ENCODE measurements at regions not wholly inside any gene's neighbourhood (a gene's known extent, or its start where the extent isn't known, plus 50 kb on each side); places are given as distances from the start of the nearest gene placed in this dataset.

DNA sequence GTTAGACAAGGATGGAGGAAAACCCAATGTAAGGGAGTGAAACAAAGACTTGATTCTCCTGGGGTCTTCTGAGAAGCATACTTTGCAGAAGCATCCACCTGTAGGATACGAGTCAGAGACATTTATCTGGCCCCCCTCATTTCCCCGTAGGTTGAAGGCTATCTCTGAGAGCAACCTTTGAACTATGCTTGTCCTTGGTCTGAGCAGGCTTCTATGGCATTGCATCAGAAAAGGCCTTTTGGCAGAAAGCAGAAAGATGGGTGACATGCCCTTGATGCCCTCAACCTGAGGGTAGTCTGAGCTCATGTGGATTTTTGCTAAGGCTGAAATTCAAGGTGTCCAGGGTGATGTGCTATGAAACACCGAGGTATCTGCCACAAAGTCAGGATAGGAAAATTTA, 131.6 kb upstream of the SGO1 start:
- no peaks in the 10 kb centered on the region for H3K9me3 ChIP-seq
- no peak for DNase-seq
- H3K27ac ChIP-seq: no peak overlapping the region
- no peaks in the 10 kb centered on the region for H3K36me3 ChIP-seq (ENCODE audit: low read depth, missing control alignments)
- TF ChIP-seq POLR2A (IDR thresholded peaks at IDR 0.05): no peak
- TF ChIP-seq, protein P1, sequence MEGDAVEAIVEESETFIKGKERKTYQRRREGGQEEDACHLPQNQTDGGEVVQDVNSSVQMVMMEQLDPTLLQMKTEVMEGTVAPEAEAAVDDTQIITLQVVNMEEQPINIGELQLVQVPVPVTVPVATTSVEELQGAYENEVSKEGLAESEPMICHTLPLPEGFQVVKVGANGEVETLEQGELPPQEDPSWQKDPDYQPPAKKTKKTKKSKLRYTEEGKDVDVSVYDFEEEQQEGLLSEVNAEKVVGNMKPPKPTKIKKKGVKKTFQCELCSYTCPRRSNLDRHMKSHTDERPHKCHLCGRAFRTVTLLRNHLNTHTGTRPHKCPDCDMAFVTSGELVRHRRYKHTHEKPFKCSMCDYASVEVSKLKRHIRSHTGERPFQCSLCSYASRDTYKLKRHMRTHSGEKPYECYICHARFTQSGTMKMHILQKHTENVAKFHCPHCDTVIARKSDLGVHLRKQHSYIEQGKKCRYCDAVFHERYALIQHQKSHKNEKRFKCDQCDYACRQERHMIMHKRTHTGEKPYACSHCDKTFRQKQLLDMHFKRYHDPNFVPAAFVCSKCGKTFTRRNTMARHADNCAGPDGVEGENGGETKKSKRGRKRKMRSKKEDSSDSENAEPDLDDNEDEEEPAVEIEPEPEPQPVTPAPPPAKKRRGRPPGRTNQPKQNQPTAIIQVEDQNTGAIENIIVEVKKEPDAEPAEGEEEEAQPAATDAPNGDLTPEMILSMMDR (IDR thresholded peaks at IDR 0.05): no peak
- no peaks in the 10 kb centered on the region for H3K27me3 ChIP-seq
- WGBS, 2 donors: 63 to 90% methylated on average over 3 of the region's 3 CpGs
- H3K4me1 ChIP-seq: no peaks in the 10 kb centered on the region
- no peak overlapping the region for H3K4me3 ChIP-seq
- intact Hi-C loops (cut with DNase I; ENCODE audit: low total_unique reads): no loop called here

DNA sequence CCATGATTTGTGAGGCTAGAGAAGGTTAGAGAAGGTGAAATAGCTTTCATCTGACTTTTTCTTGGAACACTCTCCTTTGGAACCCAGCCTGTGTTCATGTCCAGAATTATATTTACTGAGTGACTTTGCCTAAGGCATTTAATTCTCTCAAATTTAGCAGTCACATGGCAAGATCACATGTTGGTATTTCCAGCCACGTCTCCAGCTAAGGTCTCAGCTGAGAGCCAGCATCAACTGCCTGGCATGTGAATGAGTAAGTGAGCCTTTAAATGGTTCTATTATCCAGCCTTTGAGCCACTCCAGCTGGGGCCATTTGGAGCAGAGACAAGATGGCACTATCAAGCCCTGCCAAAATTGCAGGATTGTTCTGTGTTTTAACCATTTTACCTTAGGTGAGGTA, 130.2 kb upstream of the SGO1 start:
- no peaks in the 10 kb centered on the region for H3K36me3 ChIP-seq (ENCODE audit: low read depth, missing control alignments)
- no peak overlapping the region for H3K4me3 ChIP-seq
- TF ChIP-seq, protein P1 (IDR thresholded peaks at IDR 0.05): no peak
- TF ChIP-seq POLR2A (IDR thresholded peaks at IDR 0.05): no peak
- H3K9me3 ChIP-seq: no peaks in the 10 kb centered on the region
- no peak for DNase-seq
- H3K27me3 ChIP-seq: no peaks in the 10 kb centered on the region
- no peak overlapping the region for H3K27ac ChIP-seq
- WGBS, 2 donors: 0 to 31% methylated on average over 1 of the region's 1 CpG
- no peaks in the 10 kb centered on the region for H3K4me1 ChIP-seq
- intact Hi-C loops (cut with DNase I; ENCODE audit: low total_unique reads): no loop called here

DNA sequence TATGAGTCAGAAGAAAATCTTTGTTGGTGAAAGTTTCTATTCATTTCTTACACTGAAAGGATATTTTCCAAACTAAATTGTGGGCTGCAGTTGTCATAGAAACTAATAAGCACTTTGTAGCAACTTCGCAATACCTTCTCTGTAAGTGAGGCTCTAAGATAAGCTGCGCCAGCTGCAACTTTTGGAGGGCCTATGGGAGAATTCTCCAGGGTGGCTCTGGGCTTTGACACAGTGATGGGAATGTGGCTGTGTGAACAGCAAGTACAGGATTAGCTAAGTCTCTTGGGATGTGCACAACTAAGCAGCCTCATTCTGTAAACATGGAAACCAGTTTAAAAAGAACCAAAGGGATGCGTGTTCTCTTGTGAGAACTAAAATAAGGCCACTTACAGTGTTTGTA, 124.6 kb upstream of the SGO1 start:
- Histone ChIP-seq H3K9me3 (no peaks in the 10 kb centered on the region), H3K27me3 (no peaks in the 10 kb centered on the region), H3K36me3 (ENCODE audit: low read depth, missing control alignments) (no peaks in the 10 kb centered on the region), H3K27ac (no peak overlapping the region), H3K4me3 (no peak overlapping the region), H3K4me1 (no peaks in the 10 kb centered on the region)
- no peak for DNase-seq
- 64 to 69% methylated on average over 3 of the region's 3 CpGs for WGBS, 2 donors
- no peak for TF ChIP-seq POLR2A (IDR thresholded peaks at IDR 0.05)
- TF ChIP-seq, protein P1 (IDR thresholded peaks at IDR 0.05): no peak
- intact Hi-C loops (cut with DNase I; ENCODE audit: low total_unique reads): no loop called here

DNA sequence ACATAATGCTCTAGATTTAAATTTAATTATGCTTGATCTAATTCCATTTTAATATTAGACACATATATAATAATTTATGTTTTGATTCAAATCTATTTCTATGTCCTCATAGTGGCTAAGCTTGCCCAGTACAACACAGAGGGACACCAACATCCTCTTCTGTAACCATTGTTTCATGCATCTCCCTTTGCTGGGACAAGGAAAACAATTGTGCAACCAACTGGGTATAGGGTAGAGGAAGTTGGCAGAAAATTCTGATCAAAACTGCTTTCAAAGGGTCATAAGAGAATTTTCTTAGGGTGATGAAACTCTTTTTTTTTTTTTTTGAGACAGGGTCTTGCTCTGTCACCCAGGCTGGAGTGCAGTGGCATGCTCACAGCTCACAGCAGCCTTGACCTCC, 121.4 kb upstream of the SGO1 start:
- Histone ChIP-seq H3K9me3 (no peaks in the 10 kb centered on the region), H3K36me3 (ENCODE audit: low read depth, missing control alignments) (no peaks in the 10 kb centered on the region), H3K27me3 (no peaks in the 10 kb centered on the region), H3K27ac (no peak overlapping the region), H3K4me3 (no peak overlapping the region), H3K4me1 (no peaks in the 10 kb centered on the region)
- TF ChIP-seq, protein P1 (IDR thresholded peaks at IDR 0.05): no peak
- TF ChIP-seq POLR2A (IDR thresholded peaks at IDR 0.05): no peak
- intact Hi-C loops (cut with DNase I; ENCODE audit: low total_unique reads): no loop called here
- DNase-seq: no peak

DNA sequence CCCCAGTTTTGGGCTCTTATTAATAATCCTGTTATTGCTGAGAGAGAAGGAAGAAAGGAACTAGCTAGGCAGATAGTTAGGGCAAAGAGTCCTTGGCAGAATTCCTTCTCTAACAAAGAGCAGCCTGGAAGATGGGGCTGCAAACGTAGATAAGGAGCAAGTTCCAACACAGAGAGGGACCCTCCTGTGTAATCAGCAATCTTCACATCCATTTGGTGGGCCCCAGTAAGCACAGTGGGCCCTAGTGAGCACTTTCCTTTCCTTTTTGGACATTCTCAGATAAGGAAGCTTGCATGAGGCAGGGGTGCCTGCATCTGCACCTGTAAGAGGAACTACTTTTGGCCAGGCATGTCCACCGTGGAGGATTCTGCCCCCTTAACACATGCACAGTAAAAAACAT, 119.6 kb upstream of the SGO1 start:
- H3K9me3 ChIP-seq: no peaks in the 10 kb centered on the region
- WGBS, 2 donors: 40 to 90% methylated on average over 2 of the region's 2 CpGs
- H3K27ac ChIP-seq: no peak overlapping the region
- TF ChIP-seq POLR2A (IDR thresholded peaks at IDR 0.05): no peak
- TF ChIP-seq, protein P1 (IDR thresholded peaks at IDR 0.05): no peak
- no peaks in the 10 kb centered on the region for H3K36me3 ChIP-seq (ENCODE audit: low read depth, missing control alignments)
- no peak for DNase-seq
- H3K4me3 ChIP-seq: no peak overlapping the region
- intact Hi-C loops (cut with DNase I; ENCODE audit: low total_unique reads): no loop called here
- H3K4me1 ChIP-seq: no peaks in the 10 kb centered on the region
- no peaks in the 10 kb centered on the region for H3K27me3 ChIP-seq

All from testis (tissue), 2 donors.